GM21786 (cell line): ENCODE measurements at regions not wholly inside any gene's neighbourhood (a gene's known extent, or its start where the extent isn't known, plus 50 kb on each side); places are given as distances from the start of the nearest gene placed in this dataset.

Source experiments
- ATAC-seq: cut with Tn5 transposase; IDR thresholded peaks from one replicate; pipeline ENCODE4 v1.9.1; 2021; ENCODE audit not compliant: unreplicated experiment

GRCh38 chr11:70715166-70715951 lies 317.0 kb downstream of the CTTN start:
- ATAC-seq: no peak

DNA sequence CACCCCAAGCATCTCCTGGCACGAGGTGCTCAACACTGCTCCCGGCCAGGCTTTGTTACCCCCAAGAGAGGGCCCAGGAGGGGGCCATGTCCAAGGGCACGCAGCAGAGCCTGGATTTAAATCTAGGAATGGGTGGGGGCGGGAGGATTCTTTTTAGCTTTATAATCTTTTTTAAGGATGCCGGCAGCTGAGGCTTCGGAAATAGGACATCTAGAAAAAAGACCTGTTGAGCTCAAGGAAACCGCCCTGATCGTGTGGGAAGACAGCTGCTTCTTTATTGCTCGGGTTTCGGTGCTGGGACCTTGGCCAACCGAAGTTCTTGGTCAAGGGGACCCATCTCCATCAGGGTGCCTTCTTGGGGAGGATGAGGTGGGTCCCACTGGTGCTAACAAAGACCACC lies 317.9 kb downstream of the CTTN start:
- no peak for ATAC-seq

- ATAC-seq: no peak
These were observed 318.9 kb downstream of the CTTN start for GRCh38 chr11:70716986-70717775.

DNA sequence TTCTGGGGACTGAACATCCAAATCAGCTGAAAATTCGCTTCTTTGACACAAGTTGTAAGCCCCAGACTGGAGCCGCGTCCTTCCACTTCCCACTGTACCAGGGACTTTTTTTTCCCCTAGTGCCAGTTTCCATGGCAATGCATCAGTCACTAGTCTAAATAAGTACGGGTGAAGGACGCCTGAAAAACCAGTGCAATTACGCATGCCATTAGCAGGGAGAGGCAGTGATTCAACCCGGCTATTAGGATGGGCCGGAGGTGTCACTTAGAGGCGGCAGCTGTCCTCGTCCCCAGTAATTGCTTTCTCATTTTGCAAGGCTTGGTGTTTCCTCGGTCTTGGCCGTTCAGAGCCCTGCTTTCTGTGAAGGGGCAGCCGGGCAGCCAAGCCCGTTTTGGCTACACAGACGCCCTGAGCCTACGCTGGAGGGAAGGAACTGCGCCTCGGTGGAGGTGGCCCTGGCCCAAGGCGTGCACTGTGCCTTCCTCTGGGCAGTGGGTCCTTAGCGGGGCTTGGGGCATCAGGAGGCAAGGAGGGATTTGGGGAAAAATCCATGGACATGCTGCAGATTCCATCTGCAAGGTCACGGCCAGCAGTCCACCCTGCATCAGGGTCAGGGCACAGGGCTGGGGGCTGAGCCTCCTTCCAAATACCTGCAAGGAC lies 319.7 kb downstream of the CTTN start:
- ATAC-seq: no peak

DNA sequence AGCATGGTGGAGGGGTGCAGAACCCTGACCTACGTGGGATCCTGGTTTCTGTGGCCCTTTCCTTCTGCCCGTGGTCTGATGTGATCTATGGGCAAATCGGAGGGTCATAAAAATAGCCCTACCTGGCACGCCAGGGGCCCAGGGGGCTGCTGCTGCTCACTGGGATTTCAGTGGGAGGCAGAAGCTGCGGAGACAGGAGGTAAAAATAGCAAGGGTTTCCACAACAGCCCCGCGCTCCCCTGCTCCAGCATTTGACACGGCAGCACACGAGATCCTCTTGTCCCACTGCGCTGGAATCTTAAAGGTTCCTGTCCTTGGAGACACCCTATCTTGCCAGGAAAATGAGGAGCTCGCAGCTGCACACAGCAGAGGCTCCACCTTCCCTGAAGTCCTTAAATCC lies 321.2 kb downstream of the CTTN start:
- no peak for ATAC-seq

GRCh38 chr11:70720281-70720680 lies 322.0 kb downstream of the CTTN start:
- ATAC-seq: no peak

GRCh38 chr11:70721006-70721405 lies 322.7 kb downstream of the CTTN start:
- no peak for ATAC-seq

DNA sequence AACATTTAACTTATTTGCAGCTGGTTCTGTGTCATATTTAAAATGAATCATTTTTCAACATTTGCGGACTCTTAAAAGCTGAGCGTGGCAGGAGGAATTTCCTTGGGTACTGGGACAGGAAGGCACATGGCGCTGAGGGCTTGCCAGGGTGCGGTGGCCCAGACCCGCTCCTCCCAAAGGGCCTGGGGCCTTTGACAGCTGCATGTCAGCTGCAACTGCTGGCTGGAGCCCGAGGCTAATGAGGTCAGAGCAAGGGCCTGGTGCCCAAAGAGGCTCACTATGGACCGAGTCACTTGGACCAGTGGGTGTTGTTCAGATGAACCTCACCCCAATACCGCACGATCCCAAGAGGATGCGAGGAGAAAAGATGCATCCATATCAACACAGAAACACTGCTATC lies 326.9 kb downstream of the CTTN start:
- ATAC-seq: no peak

DNA sequence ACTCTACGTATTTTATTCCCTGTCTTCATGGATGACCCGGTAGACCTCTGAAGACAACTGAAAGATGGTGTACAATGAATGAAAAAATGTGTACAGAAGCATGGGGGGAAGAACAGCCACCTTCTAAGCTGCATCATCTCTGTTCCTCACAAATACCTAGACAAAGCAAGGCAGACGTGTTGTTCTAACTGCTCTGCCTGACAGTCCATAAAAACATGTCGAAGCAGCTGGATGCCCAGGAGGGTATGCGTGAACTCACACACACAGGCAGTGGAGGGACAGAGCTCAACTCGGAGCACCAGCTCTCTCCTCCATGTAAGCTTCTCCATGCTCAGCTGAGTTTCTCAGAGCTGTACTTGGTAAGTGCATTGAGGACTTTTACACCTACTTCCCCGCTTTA lies 327.4 kb downstream of the CTTN start:
- ATAC-seq: no peak

- no peak for ATAC-seq
These were observed 328.7 kb downstream of the CTTN start for GRCh38 chr11:70727021-70727420.

GRCh38 chr11:70727899-70728620 lies 329.7 kb downstream of the CTTN start:
- ATAC-seq: no peak

DNA sequence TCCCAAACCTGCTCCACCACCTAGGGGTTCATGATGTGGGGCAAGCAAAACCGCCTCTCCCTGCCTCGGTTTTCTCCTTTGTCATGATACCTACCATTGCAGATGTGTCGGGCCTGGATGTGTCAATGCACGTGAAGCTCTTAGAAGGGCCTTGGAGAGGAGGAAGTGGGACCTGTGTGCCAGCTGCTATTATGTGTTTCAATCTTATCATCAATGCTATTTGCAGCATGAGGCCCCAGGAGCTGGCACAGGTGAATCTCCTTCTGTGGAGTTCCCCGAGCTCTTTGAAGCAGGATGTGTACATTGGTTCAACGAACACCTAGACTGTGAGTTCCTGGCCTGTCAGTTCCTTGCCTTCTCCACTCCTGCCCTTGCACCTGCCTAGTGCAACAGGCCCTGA lies 331.6 kb downstream of the CTTN start:
- ATAC-seq: no peak

GRCh38 chr11:70730411-70730810 lies 332.1 kb downstream of the CTTN start:
- ATAC-seq: no peak

- ATAC-seq: no peak
These were observed 333.1 kb downstream of the CTTN start for GRCh38 chr11:70731271-70732022.

- no peak for ATAC-seq
These were observed 333.9 kb downstream of the CTTN start for GRCh38 chr11:70732023-70732880.

DNA sequence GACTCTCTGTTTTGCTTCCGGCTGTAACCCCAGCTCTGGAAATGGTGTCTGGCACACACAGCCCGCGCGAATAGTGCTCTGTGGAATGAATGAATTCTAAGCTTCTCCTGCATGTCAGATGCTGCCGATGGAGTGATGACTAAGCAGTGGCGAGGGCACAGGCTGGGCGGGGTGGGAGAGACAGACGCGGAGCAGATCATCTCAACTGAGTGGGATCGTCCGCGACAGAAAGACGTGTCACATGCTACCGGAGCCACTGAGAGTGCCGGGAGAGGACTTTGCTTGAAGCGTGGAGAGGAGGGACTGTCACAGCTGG lies 334.5 kb downstream of the CTTN start:
- no peak for ATAC-seq

DNA sequence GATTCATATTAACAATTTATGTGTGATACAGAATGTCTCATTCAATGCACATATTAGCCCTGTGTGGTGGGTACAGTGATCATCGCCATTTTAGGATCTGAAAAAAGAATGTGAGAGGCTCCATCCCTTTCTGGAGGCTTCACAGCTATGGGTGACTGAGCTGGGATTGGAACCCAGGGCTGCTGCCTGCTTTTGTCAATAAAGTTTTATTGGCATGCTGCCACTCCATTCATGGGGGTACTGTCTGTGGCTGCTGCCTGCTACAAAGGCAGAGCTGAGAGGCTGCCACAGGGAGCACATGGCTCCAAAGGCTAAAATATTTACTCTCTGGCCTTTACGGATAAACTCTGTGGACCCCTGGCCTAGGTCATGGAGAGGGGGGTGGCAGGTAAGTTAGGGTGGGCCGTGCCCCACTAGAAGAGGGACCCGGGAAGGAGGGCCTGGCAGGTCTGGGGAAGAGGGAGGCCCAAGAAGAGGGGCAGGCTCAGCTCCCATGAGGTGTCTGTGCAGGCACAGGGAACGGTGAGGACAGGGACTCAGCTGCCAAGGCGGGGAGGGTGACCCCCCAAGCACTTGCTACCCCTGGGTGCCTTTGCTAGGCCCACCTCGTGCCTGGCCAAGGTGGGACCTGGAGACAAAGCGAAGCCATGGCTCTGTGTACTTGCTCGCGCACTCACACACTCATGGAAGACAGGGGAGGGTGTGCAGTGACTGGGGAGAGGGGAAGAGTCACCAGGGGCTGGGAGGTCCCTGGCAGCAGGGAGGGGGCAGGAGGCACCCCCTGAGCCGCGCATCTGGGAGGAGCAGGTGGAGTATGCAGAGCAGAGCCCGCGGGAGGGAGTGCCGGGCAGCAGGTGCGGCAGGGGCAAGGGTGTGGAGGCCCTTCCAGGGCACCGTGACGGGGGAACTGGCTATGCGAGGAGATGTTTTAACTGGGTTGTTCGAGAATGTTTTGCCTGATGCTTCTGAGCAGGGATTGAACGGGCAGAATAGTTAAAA lies 335.3 kb downstream of the CTTN start:
- ATAC-seq: no peak

GRCh38 chr11:70734379-70734778 lies 336.1 kb downstream of the CTTN start:
- no peak for ATAC-seq

GRCh38 chr11:70734911-70735310 lies 336.6 kb downstream of the CTTN start:
- ATAC-seq: no peak
